ENCODE measurements at regions not wholly inside any gene's neighbourhood (a gene's known extent, or its start where the extent isn't known, plus 50 kb on each side); places are given as distances from the start of the nearest gene placed in this dataset.

DNA sequence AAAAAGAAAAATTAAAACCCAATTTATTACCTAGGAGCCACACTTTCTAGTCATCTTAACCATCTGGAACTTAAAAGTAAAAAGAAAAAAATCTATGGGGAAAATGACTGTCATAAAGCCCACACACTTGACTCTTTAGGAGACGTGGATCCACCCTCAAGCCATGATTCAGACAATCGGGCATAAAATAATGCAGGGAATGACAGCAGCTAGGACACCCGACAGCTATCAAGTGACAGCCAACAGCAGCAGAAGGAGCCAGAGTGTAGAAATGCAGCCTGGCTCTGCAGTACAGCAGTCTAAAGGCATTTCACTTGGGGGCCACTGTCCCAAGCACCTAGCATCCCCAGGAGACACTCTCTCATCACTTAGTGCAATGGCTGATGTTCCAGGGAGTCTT is 226.9 kb downstream of the CAAP1 start:
- TF ChIP-seq, protein P1, sequence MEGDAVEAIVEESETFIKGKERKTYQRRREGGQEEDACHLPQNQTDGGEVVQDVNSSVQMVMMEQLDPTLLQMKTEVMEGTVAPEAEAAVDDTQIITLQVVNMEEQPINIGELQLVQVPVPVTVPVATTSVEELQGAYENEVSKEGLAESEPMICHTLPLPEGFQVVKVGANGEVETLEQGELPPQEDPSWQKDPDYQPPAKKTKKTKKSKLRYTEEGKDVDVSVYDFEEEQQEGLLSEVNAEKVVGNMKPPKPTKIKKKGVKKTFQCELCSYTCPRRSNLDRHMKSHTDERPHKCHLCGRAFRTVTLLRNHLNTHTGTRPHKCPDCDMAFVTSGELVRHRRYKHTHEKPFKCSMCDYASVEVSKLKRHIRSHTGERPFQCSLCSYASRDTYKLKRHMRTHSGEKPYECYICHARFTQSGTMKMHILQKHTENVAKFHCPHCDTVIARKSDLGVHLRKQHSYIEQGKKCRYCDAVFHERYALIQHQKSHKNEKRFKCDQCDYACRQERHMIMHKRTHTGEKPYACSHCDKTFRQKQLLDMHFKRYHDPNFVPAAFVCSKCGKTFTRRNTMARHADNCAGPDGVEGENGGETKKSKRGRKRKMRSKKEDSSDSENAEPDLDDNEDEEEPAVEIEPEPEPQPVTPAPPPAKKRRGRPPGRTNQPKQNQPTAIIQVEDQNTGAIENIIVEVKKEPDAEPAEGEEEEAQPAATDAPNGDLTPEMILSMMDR (IDR thresholded peaks at IDR 0.05): no peak
- TF ChIP-seq POLR2A (IDR thresholded peaks at IDR 0.05): no peak

Measured in body of pancreas (tissue), 4 donors.